Epithelial cell of esophagus (primary cell): ENCODE measurements at regions not wholly inside any gene's neighbourhood (a gene's known extent, or its start where the extent isn't known, plus 50 kb on each side); places are given as distances from the start of the nearest gene placed in this dataset.

Experiments used
- DNase-seq: peaks from one replicate; pipeline ENCODE4 v3.0.0; 2010; ENCODE audit warnings: low read depth
- H3K4me3 ChIP-seq: 2 replicates; pipeline ENCODE4 v1.5.1; 2011; ENCODE audit warnings: mild to moderate bottlenecking, low read length, control low read depth
- CTCF ChIP-seq: IDR thresholded peaks from 2 replicates; pipeline ENCODE4 v1.5.1; 2011; ENCODE audit warnings: low read depth, mild to moderate bottlenecking, low read length, control low read depth, inconsistent platforms; ENCODE audit not compliant: insufficient read depth; ENCODE audit errors: missing control alignments

GRCh38 chr18:40099641-40100040 is 1855.4 kb upstream of the PIK3C3 start:
- no peak overlapping the region for H3K4me3 ChIP-seq
- no peak for TF ChIP-seq CTCF
- DNase-seq: no peak

- DNase-seq: no peak
- H3K4me3 ChIP-seq: no peak overlapping the region
- TF ChIP-seq CTCF: no peak
These were observed 1858.4 kb upstream of the PIK3C3 start for GRCh38 chr18:40096675-40097074.

- H3K4me3 ChIP-seq: no peak overlapping the region
- TF ChIP-seq CTCF: no peak
- DNase-seq: peak; percentile 7
These were observed 1860.6 kb upstream of the PIK3C3 start for GRCh38 chr18:40094441-40094840.

GRCh38 chr18:40088130-40088529 is 1866.9 kb upstream of the PIK3C3 start:
- DNase-seq: no peak
- no peak overlapping the region for H3K4me3 ChIP-seq
- no peak for TF ChIP-seq CTCF

- H3K4me3 ChIP-seq: no peak overlapping the region
- no peak for TF ChIP-seq CTCF
- no peak for DNase-seq
These were observed 1875.2 kb upstream of the PIK3C3 start for GRCh38 chr18:40079786-40080185.

GRCh38 chr18:40075616-40076015 is 1879.4 kb upstream of the PIK3C3 start:
- DNase-seq: no peak
- H3K4me3 ChIP-seq: no peak overlapping the region
- no peak for TF ChIP-seq CTCF

- DNase-seq: no peak
- no peak for TF ChIP-seq CTCF
- no peak overlapping the region for H3K4me3 ChIP-seq
These were observed 1882.3 kb upstream of the PIK3C3 start for GRCh38 chr18:40072761-40073160.
